NCI-H1694 (cell line): ENCODE measurements at regions not wholly inside any gene's neighbourhood (a gene's known extent, or its start where the extent isn't known, plus 50 kb on each side); places are given as distances from the start of the nearest gene placed in this dataset.
"Not testable (repeated sequence)": the region's sequence is repeated elsewhere in the genome, so short reads cannot be mapped to it uniquely, and the experiment has no call there.

ENCODE experiments used
- DNase-seq: peaks from one replicate; lab custom pipeline; 2025; lab: John Stamatoyannopoulos, UW

GRCh38 chr5:125045646-125046045 is 299.2 kb upstream of the ZNF608 start:
- no peak for DNase-seq

GRCh38 chr5:125046838-125047237 is 300.4 kb upstream of the ZNF608 start:
- DNase-seq: no peak

GRCh38 chr5:125047871-125048270 is 301.4 kb upstream of the ZNF608 start:
- DNase-seq: no peak

GRCh38 chr5:125049721-125050702 is 303.6 kb upstream of the ZNF608 start:
- DNase-seq: no peak

GRCh38 chr5:125050926-125051325 is 304.5 kb upstream of the ZNF608 start:
- no peak for DNase-seq

- no peak for DNase-seq
These were observed 306.1 kb upstream of the ZNF608 start for GRCh38 chr5:125052584-125052983.

- no peak for DNase-seq
These were observed 306.7 kb upstream of the ZNF608 start for GRCh38 chr5:125053179-125053578.

- DNase-seq: no peak
These were observed 307.7 kb upstream of the ZNF608 start for GRCh38 chr5:125054146-125054545.

- DNase-seq: no peak
These were observed 310.4 kb upstream of the ZNF608 start for GRCh38 chr5:125056671-125057485.

GRCh38 chr5:125057912-125058826 is 311.7 kb upstream of the ZNF608 start:
- peak; percentile 5 for DNase-seq

- DNase-seq: no peak
These were observed 313.0 kb upstream of the ZNF608 start for GRCh38 chr5:125059255-125060002.

GRCh38 chr5:125061726-125062125 is 315.3 kb upstream of the ZNF608 start:
- DNase-seq: no peak

- no peak for DNase-seq
These were observed 318.4 kb upstream of the ZNF608 start for GRCh38 chr5:125064621-125065438.

- no peak for DNase-seq
These were observed 319.3 kb upstream of the ZNF608 start for GRCh38 chr5:125065741-125066140.

- DNase-seq: no peak
These were observed 324.5 kb upstream of the ZNF608 start for GRCh38 chr5:125070961-125071360.

- no peak for DNase-seq
These were observed 326.7 kb upstream of the ZNF608 start for GRCh38 chr5:125073090-125073489.

- DNase-seq: no peak
These were observed 329.1 kb upstream of the ZNF608 start for GRCh38 chr5:125075567-125075966.

- not testable (repeated sequence) for DNase-seq
These were observed 332.6 kb upstream of the ZNF608 start for GRCh38 chr5:125079028-125079427.

- DNase-seq: no peak
These were observed 334.7 kb upstream of the ZNF608 start for GRCh38 chr5:125081101-125081500.

GRCh38 chr5:125083981-125084380 is 337.5 kb upstream of the ZNF608 start:
- DNase-seq: no peak
